HG02798 (cell line): ENCODE measurements at regions not wholly inside any gene's neighbourhood (a gene's known extent, or its start where the extent isn't known, plus 50 kb on each side); places are given as distances from the start of the nearest gene placed in this dataset.
"Not testable (repeated sequence)": the region's sequence is repeated elsewhere in the genome, so short reads cannot be mapped to it uniquely, and the experiment has no call there.

Source experiments
- ATAC-seq: cut with Tn5 transposase; IDR thresholded peaks from one replicate; pipeline ENCODE4 v1.9.1; 2021; ENCODE audit warnings: mild to moderate bottlenecking; ENCODE audit not compliant: unreplicated experiment, poor library complexity

DNA sequence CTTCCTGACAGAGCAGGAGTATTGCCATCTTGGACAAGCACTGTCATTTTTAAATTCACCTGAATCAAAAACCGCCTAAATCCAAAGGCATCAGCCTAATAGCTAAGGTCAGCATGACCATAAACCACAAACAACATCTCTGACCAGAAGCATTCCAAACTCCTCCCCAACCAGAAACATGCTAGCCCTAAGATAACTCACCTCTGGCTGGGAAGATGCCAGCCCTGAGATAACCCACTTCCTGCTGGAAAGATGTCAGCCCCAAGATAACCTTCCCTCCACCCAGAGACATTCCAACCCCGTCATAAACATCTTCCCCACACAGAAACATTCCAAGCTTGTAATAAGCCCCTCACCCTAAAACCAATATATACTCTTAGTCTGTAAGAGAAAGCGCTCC lies 250.1 kb upstream of the NRP1 start:
- not testable (repeated sequence) for ATAC-seq

DNA sequence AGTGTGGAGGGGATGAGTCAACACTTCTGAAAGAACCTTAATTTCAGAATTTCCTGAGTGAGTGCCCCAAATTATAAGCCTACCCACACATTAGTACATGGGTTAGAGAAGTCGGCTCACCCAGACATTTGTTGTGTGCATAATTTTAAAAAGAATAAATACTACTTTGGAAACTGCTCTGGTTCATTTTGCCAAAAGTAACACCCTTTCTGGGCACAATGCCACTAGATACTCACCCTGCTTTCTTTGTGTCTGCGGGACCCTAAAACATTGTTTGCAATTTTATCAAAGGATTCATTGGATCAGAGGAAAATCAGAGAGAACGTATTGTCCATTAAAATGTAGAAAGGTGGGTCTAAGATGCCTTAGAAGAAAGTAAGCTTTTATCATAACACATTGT lies 245.5 kb upstream of the NRP1 start:
- no peak for ATAC-seq

DNA sequence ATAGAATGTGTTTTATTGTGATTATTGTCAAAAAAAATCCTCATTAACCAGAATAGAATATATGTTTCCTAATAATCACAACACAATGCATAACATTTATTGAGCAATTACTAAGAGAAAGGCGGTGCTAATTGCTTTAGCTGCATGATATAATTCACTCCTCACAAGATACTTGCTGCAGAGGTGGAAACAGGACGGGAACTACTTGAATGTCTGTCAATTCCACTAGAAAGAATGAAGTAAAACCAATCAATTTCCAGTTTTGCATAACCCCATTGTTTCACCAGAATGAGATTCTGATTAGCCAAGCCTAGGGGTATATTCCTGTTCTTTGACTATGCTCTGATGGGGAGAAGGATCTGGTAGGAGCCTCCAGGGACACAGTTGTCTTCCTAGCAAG lies 239.1 kb upstream of the NRP1 start:
- no peak for ATAC-seq

DNA sequence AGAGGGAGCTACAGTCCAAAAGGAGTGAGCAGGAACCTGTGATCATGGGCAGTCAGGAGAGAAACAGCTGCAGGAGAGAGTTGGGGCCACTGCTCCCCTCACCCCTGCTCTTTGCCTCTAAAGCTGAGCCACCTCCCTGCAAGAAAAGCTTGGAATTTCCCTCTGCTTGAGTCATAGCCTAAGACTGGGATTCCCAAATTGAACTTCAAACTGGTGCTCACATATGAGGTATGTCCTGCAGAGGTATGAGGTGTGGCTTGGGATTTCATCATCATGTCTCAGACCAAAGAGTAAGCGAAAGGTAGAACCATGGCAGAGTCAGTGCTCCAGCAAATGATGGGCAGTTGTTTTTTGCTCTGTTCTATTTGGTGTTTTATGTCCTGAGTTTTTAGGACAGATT lies 237.1 kb upstream of the NRP1 start:
- no peak for ATAC-seq

DNA sequence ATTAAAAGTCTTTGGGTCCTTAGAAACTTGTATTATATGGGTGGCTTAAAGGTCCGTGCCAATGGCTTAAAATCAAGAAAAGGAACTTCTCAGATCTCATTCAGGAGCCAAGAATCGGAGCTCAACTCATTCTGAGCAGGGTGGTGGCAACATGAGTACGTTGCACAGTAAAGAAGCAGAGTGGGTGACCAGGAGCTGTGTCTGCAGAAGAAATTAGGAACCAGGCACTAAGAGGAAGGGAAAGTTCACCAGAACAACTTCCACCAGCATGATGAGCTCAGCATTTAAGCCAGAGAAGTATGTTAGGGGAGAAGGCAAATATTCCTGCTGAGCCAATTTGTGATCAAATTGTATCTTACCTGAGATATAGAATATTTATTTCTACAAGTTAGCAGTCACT lies 236.0 kb upstream of the NRP1 start:
- no peak for ATAC-seq

DNA sequence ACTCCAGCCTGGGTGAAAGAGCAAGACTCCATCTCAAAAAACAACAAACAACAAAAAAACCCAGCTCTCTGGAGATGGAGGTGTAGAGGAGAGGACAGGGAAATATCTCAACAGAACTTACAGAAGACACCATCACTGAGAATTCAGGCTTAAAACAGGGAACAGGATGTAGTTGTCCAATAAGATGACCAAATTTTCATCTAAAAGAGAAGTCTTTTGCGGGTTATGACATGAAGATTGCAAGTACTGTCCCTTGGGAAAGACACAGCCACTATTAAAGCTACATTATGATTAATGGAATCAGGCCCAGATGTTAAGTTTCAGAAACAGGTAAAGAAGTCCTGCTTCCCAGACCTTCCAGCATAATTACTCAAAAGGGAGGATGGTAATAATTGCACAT lies 235.2 kb upstream of the NRP1 start:
- no peak for ATAC-seq

DNA sequence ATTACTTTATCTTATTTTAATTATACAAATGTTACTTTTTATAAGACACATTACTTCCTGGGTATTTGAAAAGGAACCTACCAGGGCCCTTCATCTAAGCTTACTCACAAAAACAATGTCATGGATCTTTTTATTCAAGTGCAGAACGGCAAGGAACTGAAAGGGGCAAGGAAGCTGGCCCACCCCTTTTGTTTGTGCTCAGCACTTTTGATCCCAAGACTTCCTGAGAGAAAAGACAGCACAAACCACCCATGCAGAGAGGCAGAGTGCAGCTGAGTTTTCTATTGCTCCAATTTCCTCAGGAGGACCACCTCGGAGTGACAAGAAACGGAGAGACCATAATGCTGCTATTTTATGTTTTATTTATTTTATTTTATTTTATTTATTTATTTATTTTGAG lies 232.0 kb upstream of the NRP1 start:
- ATAC-seq, result no peak

DNA sequence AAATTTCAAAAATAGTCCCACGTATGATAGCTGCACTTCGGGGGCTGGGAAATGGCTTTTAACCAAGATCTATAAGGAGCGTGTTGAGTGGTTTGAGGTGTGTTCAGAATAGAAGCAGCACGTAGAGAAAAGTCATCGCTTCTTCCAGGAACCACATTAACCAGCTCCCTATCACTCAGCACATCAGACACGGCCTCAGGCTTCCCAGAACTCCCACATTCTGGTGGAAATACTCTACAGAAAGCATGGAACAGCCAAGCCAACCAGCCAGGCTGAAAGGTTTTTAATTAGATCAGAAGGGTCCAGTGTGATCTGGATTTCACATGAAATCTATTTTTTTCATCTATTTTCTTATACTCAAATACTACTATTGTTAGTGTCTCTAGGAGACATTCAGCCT lies 231.5 kb upstream of the NRP1 start:
- no peak for ATAC-seq

DNA sequence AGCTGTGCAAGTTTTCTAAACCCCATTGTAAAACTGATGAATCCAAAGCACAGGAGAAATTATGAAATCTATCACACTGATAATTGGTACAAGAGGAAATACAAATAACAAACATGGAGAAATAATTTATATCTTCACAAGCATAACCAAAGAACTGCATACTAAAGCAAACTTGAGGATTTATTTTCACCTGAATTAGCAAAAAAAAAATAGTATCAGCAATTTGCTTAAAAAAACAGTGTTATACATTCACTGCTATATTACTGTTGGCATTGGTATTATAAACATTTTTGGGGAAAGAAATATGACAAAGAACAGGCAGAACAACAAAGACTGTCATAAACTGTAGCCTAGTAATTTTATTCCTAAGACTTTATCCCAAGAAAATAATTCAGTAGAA lies 230.8 kb upstream of the NRP1 start:
- no peak for ATAC-seq

DNA sequence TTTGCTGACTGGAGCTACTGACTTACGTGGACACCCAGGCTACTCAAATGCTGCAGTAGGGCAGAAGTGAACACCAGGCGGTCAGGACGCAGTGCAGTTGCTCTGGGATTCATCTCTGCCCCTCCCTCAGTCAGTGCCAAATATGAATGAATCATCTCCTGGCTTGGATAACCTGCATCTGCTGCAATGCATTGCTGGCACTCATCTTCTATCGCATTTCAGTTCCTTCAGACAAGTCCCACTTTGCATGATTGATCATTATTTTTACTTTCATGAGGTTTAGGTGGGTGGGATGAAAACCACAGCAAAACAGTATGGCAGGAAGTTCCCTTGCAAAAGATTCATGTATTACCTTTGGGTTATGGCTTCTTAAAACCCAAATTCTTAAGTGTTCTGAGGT lies 224.6 kb upstream of the NRP1 start:
- ATAC-seq, result no peak

DNA sequence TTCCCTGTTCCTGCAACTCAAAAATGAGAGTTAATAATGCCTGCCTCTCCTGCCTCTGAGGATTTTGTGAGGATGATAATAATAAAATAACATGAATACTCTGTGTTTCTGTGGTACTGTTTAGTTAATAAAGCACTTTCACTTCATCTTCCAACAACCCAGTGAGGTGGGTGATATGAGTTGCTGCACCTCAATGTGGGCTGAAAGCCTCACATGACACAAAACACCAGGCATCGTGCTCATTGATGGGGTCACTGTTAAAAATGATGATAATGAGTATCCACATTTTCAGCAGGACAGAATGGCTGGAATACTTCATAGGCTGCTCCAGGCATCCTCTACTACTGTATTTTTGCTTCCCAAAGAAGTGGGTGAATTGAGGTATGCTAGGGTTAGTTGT lies 222.8 kb upstream of the NRP1 start:
- no peak for ATAC-seq

DNA sequence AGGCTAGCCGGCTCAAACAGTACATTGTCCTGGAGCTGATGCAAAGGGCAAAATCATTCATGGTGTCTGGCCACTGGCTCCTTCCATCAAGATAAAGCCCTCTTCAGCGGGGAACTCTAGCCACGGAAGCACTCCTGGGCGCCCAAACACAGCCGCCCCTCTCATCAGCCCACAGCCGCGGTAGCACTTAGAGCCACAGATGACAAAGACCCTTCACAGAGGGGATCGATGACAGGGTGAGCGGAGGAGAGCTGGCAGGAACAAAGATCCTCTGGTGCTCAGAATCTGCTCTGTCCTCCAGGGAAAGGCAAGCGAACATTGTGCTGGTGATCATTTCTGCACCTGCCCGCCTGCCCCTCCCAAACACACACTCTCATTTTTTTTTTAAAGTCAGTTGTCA lies 222.2 kb upstream of the NRP1 start:
- ATAC-seq, result no peak

DNA sequence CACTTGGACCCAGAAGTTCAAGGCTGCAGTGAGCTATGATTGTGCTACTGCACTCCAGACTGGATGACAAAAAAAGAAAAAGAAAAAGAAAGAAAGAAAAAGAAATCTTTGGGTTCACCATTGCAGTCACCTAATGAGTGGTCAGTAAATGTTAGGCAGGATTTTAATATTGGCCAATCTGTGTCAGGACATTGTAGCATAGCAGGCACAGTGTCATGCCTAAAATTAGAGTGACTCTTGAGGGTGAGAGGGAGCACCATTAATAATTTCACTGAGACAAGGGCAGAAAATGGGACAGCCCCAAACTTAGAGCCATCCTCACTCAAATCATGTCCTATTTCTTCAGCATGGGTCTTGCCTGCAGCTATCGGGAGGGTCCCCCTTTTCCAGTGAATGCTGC lies 221.6 kb upstream of the NRP1 start:
- no peak for ATAC-seq

DNA sequence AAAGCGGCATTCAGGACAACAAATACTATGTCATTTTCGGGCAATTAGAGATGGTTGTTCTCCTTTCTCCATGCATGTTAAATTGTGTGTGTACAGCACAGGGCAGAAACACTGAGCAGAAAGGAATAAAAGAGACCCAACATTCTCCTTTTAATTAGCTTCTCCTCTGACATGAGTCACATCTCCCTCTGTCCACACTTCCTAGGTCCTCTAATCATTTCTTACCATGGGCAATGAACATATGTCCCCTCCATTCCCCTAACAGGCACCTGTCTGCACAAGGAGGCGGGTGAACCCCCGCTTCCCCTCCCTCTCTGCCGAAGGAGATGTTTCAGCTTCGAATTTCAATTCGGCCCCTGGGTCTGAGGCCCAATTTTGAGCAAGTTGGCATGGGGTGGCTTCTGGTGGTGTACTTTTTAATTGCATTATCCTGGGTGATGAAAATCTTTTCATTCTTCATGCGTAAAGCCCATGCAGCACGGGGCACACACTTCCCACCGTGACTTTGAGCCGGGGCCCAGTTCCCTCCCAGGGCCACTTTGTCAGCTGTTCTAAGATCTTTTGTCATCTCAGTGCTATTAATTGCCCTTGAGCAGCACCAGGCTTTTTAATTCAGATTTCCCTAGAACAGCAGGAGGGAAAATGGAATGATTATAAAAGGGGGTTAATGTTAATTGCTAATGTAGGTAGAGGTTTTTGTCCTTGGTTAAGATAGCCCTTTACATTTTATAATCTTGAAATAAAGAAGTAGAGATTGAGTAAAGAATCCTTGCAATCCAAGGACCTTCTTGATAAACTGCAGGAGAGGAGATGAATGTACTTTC lies 219.5 kb upstream of the NRP1 start:
- ATAC-seq, result no peak

DNA sequence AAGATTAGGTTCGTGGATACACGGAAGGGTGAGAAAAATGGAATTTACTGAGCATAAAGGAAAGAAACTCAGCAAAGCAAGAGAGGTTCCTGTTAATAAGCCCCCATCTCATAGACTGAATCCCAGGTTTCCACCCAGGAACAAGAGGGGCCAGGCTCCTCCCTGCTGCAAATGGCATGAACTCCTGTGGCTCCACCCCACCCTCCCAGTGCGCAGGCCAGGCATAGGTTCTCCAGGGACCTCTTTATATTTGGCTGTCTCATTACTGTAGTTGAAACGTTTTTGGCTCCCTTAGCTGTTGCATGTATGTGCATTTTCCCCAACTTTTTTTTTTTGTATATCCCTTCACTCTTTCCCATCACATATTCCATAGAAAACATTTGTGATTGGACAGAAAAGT lies 217.8 kb upstream of the NRP1 start:
- ATAC-seq, result no peak

DNA sequence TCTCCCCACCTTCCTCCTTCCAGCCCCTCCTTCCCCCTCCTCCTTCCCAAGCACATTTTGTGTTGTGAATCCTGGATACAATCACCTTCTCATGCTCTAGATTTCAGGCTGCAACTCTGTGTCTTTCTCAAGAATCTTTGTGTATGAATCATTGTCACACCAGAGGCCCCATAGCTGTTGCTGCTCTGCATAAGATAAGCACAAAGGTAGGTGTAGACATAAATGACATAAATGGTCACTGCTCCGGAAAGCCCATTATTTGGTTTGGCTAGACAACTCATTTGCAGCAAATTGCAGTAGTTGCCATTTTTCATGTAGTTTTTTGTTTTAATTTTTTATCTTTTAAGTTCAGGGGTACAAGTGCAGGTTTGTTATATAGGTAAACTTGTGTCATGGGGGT lies 216.3 kb upstream of the NRP1 start:
- no peak for ATAC-seq

DNA sequence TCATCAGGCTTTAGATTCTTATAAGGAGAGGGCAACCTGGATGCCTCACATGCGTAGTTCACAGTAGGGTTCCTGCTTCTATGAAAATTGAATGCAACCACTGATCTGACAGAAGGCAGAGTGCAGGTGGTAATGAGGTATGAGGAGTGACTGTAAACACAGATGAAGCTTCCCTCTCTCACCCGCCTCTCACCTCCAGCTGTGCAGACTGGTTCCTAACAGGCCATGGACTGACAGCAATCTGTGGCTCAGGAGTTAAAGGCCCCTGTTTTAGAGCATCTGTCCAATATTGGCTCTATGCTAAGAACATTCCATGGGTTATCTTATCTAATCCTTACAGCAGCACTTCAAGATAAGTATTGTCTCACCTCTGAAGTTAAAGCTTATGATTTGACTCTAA lies 213.5 kb upstream of the NRP1 start:
- ATAC-seq, result no peak

DNA sequence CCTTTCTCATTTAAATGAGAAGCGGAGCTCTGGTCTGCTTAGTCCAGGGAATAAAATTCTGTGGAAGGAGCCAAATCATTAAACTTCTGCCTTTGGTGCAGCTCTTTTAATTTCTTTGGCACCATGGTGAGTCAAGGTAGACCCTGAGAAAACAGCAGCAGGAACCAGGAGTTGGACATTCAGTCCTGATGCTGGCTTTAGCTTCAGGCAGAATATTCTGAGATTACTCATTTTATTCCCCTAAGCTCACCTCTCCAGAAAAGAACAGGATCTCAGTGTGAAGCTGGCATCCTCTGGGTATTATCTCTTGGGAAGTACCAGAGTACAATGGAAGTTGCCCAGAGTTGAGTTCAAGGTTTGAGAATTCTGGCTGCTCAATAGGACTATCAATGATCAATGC lies 211.6 kb upstream of the NRP1 start:
- no peak for ATAC-seq

DNA sequence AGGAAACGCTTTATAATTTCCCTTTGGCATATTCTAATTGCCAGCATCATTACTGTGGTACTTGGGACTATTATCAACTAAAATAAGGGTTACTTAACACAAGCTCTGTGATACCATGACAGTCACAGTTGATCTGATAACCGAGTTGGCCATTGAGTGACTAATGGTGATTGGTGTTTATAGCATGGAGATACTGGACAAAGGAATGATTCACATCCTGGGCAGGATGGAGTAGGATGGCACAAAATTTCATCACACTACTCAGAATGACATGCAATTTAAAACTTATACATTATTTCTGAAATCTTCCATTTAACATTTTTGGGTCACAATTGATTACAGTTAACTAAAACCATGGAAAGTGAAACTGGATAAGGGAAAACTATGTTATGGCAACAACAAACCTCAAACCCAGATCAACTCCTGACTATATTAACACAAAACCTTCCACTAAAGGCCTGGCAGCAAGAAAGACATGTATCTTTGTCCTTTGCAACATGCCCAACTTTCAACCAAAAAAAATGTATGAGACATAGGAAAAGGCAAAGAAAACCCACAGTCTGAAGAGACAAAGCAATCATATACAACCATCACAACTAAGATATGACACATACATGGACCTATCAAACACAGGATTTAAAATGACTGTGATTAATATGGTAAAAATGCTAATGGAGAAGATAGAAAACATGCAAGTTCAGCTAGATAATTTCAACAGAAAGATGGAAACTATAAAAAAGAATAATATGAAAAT lies 208.5 kb upstream of the NRP1 start:
- ATAC-seq, result no peak

DNA sequence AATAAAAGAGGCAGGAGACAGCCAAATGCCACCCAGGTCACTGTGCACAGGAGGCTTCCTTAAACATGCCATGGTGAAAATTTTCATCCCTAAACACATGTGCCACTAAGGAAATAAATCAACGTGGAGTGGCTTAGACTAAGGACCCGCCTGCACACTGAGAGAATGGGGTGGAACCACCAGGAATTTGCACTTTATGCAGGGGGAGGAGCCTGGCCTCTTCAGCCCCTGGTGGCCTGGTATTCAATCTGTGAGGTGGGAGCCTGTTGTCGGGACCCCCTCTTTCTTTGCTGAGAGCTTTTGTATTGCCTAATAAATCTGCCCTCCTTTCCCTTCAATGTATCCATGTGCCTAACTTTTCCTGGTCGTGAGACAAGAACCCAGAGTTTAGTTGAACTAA lies 204.6 kb upstream of the NRP1 start:
- no peak for ATAC-seq

DNA sequence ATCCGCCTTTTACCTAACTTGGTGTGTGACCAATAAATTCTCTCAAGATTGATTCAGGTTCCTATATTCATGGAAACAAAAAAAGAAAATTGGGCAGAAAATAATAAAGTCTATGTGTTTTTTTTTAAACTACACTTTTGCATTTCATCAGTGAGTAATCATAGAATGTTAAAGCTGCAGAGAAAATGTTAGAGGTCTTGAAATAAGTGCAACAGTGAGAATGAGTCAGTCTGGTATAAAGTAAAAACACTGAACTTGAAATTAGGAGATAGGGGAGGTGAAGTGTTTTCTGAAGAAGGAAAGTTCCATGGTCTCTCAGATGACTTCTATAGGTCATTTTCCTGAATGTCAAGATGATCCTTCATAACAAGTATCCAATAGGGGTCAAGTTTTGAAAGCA lies 202.6 kb upstream of the NRP1 start:
- ATAC-seq, result no peak

DNA sequence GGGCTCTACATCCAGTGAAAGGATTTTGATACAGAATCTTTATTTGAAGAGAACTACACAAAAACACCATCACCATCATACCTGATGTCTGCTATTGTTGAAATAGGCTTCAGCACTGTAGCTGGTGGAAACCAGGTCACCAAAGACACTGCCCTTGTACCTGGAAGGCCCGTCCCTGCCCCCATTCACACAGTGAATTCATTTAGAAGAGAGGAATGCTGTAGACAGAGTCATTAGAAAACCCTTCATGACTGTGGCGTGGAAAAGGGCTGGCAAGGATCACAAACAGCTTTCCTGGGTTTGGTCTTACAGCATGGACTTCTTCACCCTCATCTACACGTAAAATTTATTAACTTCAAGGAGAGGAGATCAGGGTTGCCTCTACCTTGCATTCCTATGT lies 202.0 kb upstream of the NRP1 start:
- no peak for ATAC-seq
